Gastroesophageal sphincter (tissue), 3 donors: ENCODE measurements at regions not wholly inside any gene's neighbourhood (a gene's known extent, or its start where the extent isn't known, plus 50 kb on each side); places are given as distances from the start of the nearest gene placed in this dataset.

Source experiments
- CTCF ChIP-seq, 4 experiments: fragments of 200-600 bp in 2 of 4; fragments of 450-650 bp in 2 of 4; sonication (generic) in 1 of 4; IDR thresholded peaks; one replicate each; pipeline ENCODE4 v1.5.1; 2017 to 2019; ENCODE audit warnings: antibody characterized with exemption in 4 of 4, mild to moderate bottlenecking in 2 of 4, moderate library complexity in 2 of 4
- EP300 ChIP-seq: sonication (generic); formaldehyde crosslinking; IDR thresholded peaks from one replicate; pipeline ENCODE4 v1.6.1; 2017; ENCODE audit warnings: antibody characterized with exemption, mild to moderate bottlenecking
- POLR2A ChIP-seq, 2 donors: fragments of 450-650 bp; IDR thresholded peaks; one replicate each; pipeline ENCODE4 v1.6.1; 2017; ENCODE audit warnings: antibody characterized with exemption in 2 of 2, mild to moderate bottlenecking in 2 of 2, moderate library complexity in 1 of 2
- POLR2AphosphoS5 ChIP-seq: sonication (generic); formaldehyde crosslinking; IDR thresholded peaks from one replicate; pipeline ENCODE4 v1.6.1; 2017; ENCODE audit warnings: antibody characterized with exemption

DNA sequence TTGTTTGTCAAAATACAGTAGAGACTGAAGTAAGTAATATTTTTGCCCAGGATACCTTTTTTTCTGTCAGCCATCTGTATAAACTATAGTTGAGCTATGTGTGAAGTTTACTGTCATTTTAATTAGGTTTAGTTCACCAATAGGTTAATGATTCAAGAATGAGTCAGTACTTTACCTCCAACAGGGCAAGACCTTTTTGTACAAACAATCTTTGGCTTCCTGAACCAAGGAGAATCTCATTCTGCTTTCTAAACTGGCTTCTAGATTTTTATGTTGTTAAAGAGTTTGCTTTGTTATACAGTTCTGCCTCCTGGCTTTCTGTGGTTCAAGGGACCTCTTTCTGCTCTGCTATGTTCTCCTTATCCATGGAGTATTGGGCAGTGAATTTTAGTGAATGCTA is 412.0 kb upstream of the NR3C2 start:
- TF ChIP-seq POLR2A (IDR thresholded peaks at IDR 0.05) (no peak), EP300 (no peak), POLR2AphosphoS5 (no peak), CTCF (IDR thresholded peaks at IDR 0.05) (no peak)
